ENCODE measurements at regions not wholly inside any gene's neighbourhood (a gene's known extent, or its start where the extent isn't known, plus 50 kb on each side); places are given as distances from the start of the nearest gene placed in this dataset.

- no peak overlapping the region for H3K27ac Mint-ChIP-seq
Measured at GRCh38 chr9:89869793-89870580, 265.2 kb downstream of the GADD45G start.

GRCh38 chr9:89871871-89872331 lies 267.1 kb downstream of the GADD45G start:
- Histone ChIP-seq H3K36me3 (ENCODE audit: insufficient read depth) (no peaks in the 10 kb centered on the region), H3K79me2 (replicated peaks; ENCODE audit: insufficient read depth) (no peaks in the 10 kb centered on the region), H4K20me1 (replicated peaks; ENCODE audit: insufficient read depth) (no peaks in the 10 kb centered on the region), H3K4me3 (no peak overlapping the region), H3K27me3 (ENCODE audit: insufficient read depth) (no peaks in the 10 kb centered on the region), H3K4me1 (ENCODE audit: insufficient read depth) (no peaks in the 10 kb centered on the region), H3K27ac (ENCODE audit: low read depth) (no peak overlapping the region), H3K4me2 (no peak overlapping the region), H2AFZ (no peak overlapping the region), H3K9me2 (ENCODE audit: insufficient read depth) (no peaks in the 10 kb centered on the region), H3F3A (replicated peaks; ENCODE audit: low read depth) (no peaks in the 10 kb centered on the region)
- Mint-ChIP-seq H3K27ac (no peak overlapping the region), H3K27me3 (ENCODE audit: insufficient read depth, low read depth, poor library complexity) (peaks cover 9% of the 10 kb centered on the region), H3K4me1 (peaks cover 2% of the 10 kb centered on the region; the same call in 1 of the 3 replicates), H3K36me3 (ENCODE audit: low read depth) (no peaks in the 10 kb centered on the region), H3K4me3 (no peak overlapping the region), H3K9me3 (no peaks in the 10 kb centered on the region)
- ATAC-seq (no peak), DNase-seq (ENCODE audit: low spot score) (no peak)
- TF ChIP-seq NANOG (IDR thresholded peaks at IDR 0.05; ENCODE audit: borderline replicate concordance) (no peak), POLR2AphosphoS5 (IDR thresholded peaks at IDR 0.05; ENCODE audit: low read depth) (no peak), ZNF462 (CRISPR knock-in tag; IDR thresholded peaks at IDR 0.05) (no peak), EZH2 (IDR thresholded peaks at IDR 0.05; ENCODE audit: low read depth, unreplicated experiment) (no peak), CTCF (conservative IDR thresholded peaks at IDR 0.05; ENCODE audit: low read depth in 2 of 2) (no peak)

More at GRCh38 chr9:89869793-89870580, 265.2 kb downstream of the GADD45G start:
- Histone ChIP-seq H4K20me1 (replicated peaks; ENCODE audit: insufficient read depth) (no peaks in the 10 kb centered on the region), H2AFZ (no peak overlapping the region), H3K27me3 (ENCODE audit: insufficient read depth) (no peaks in the 10 kb centered on the region), H3K4me2 (no peak overlapping the region), H3K9me2 (ENCODE audit: insufficient read depth) (no peaks in the 10 kb centered on the region), H3K4me1 (ENCODE audit: insufficient read depth) (no peaks in the 10 kb centered on the region), H3K4me3 (no peak overlapping the region), H3K36me3 (ENCODE audit: insufficient read depth) (no peaks in the 10 kb centered on the region), H3K27ac (ENCODE audit: low read depth) (no peak overlapping the region), H3F3A (replicated peaks; ENCODE audit: low read depth) (no peaks in the 10 kb centered on the region), H3K79me2 (replicated peaks; ENCODE audit: insufficient read depth) (no peaks in the 10 kb centered on the region)
- Mint-ChIP-seq H3K36me3 (ENCODE audit: low read depth) (no peaks in the 10 kb centered on the region), H3K9me3 (no peaks in the 10 kb centered on the region), H3K4me1 (no peaks in the 10 kb centered on the region), H3K27me3 (ENCODE audit: insufficient read depth, low read depth, poor library complexity) (peaks cover 13% of the 10 kb centered on the region), H3K4me3 (no peak overlapping the region)
- ATAC-seq: no peak; the same call in 2 of the 3 replicates
- TF ChIP-seq EZH2phosphoT487 (IDR thresholded peaks at IDR 0.05; ENCODE audit: unreplicated experiment) (no peak), CTCF (conservative IDR thresholded peaks at IDR 0.05; ENCODE audit: low read depth in 2 of 2) (peak in 1 of 2 experiments; percentile 13; a peak in 1 of 4 replicates)
- DNase-seq (ENCODE audit: low spot score): no peak

Data from GM23338 (cell line).